HAP-1 (cell line): ENCODE measurements at regions not wholly inside any gene's neighbourhood (a gene's known extent, or its start where the extent isn't known, plus 50 kb on each side); places are given as distances from the start of the nearest gene placed in this dataset.
"Not testable (repeated sequence)": the region's sequence is repeated elsewhere in the genome, so short reads cannot be mapped to it uniquely, and the experiment has no call there.

ENCODE experiments used
- DNase-seq, 2 experiments: peaks; one replicate each; pipeline ENCODE4 v3.0.0-alpha.2; 2016 to 2020; ENCODE audit warnings: low spot score in 2 of 2
- H3K27me3 ChIP-seq: fragments of 250-450 bp; sonication (Bioruptor Pico); 2 replicates; pipeline ENCODE4 v1.5.1; 2020; ENCODE audit warnings: low read depth, mild to moderate bottlenecking, moderate library complexity
- H3K36me3 ChIP-seq: fragments of 250-450 bp; sonication (Bioruptor Pico); replicated peaks from 2 replicates; pipeline ENCODE4 v1.5.1; 2020; ENCODE audit warnings: mild to moderate bottlenecking
- H3K4me1 ChIP-seq: fragments of 250-450 bp; sonication (Bioruptor Pico); 2 replicates; pipeline ENCODE4 v1.5.1; 2020; ENCODE audit warnings: mild to moderate bottlenecking
- H3K4me3 ChIP-seq: fragments of 250-450 bp; sonication (Bioruptor Pico); 2 replicates; pipeline ENCODE4 v1.5.1; 2020; ENCODE audit warnings: mild to moderate bottlenecking, moderate library complexity
- H3K9me3 ChIP-seq: fragments of 250-450 bp; sonication (Bioruptor Pico); 2 replicates; pipeline ENCODE4 v1.5.1; 2020; ENCODE audit warnings: mild to moderate bottlenecking, moderate library complexity
- in situ Hi-C: fragments of 300-500 bp; cut with MboI; formaldehyde crosslinking; loops from 3 replicates; pipeline ENCODE4 v1.14.3; 2020; ENCODE audit warnings: low sequenced_read_pairs, inconsistent platforms, mixed read lengths

GRCh38 chr11:119586181-119586580, 142.8 kb downstream of the NECTIN1 start:
- no peak overlapping the region for H3K4me3 ChIP-seq
- DNase-seq = no peak
- H3K27me3 ChIP-seq = no peaks in the 10 kb centered on the region
- peaks cover 19% of the 10 kb centered on the region for H3K4me1 ChIP-seq
- H3K9me3 ChIP-seq = no peaks in the 10 kb centered on the region; the same call in 1 of the 2 replicates
- in situ Hi-C loops = no loop called here
- H3K36me3 ChIP-seq = no peaks in the 10 kb centered on the region

- H3K9me3 ChIP-seq = no peaks in the 10 kb centered on the region; the same call in 1 of the 2 replicates
- H3K27me3 ChIP-seq = no peaks in the 10 kb centered on the region
- DNase-seq = peak in 1 of 2 experiments; percentile 59
- H3K4me1 ChIP-seq = peaks cover 11% of the 10 kb centered on the region
- peak overlapping the region; percentile 30 for H3K4me3 ChIP-seq
- in situ Hi-C loops = no loop called here
- H3K36me3 ChIP-seq = no peaks in the 10 kb centered on the region
Observed at GRCh38 chr11:119585043-119585781, 143.8 kb downstream of the NECTIN1 start.

- H3K4me1 ChIP-seq = peaks cover 11% of the 10 kb centered on the region
- peak; percentile 72 to 86 for DNase-seq
- H3K27me3 ChIP-seq = no peaks in the 10 kb centered on the region
- no peaks in the 10 kb centered on the region for H3K36me3 ChIP-seq
- peak overlapping the region; percentile 30 for H3K4me3 ChIP-seq
- in situ Hi-C loops = no loop called here
- no peaks in the 10 kb centered on the region; the same call in 1 of the 2 replicates for H3K9me3 ChIP-seq
Observed at GRCh38 chr11:119584193-119585042, 144.6 kb downstream of the NECTIN1 start.

DNA sequence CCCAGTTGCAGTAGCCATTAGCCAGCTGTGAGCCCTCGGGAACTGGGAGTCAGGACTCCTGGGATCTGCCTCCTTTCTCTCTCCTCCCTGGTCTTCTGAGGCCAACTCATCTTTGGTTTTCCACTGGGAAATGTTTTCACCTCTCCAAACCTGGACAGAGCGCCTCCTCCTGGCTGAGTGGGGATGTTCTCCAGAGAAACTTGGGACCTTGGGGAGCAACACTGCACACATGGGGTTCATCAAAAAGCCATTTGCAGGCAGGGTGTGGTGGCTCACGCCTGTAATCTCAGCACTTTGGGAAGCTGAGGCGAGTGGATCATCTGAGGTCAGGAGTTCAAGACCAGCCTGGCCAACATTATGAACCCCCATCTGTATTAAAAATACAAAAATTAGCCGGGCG, 145.4 kb downstream of the NECTIN1 start:
- in situ Hi-C loops = no loop called here
- H3K4me1 ChIP-seq = peaks cover 14% of the 10 kb centered on the region
- DNase-seq = no peak
- H3K36me3 ChIP-seq = no peaks in the 10 kb centered on the region
- H3K9me3 ChIP-seq = no peaks in the 10 kb centered on the region; the same call in 1 of the 2 replicates
- no peak overlapping the region for H3K4me3 ChIP-seq
- H3K27me3 ChIP-seq = no peaks in the 10 kb centered on the region

DNA sequence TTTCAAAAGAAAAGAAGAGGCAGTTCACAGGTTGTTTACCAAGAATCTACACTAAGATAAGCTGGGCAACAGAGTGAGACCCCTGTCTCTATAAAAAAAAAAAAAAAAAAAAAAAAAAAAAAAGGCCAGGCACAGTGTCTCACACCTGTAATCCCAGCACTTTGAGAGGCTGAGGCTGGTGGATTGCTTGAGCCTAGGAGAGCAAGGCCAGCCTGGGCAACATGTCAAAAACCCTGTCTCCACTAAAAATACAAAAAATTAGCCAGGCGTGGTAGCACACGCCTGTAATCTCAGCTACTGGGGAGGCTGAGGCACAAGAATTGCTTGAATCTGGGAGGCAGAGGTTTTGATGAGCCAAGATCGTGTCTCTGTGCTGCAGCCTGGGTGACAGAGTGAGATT, 147.6 kb downstream of the NECTIN1 start:
- H3K4me3 ChIP-seq, H3K9me3 ChIP-seq, H3K36me3 ChIP-seq, in situ Hi-C loops, DNase-seq, H3K27me3 ChIP-seq: not testable (repeated sequence)
- H3K4me1 ChIP-seq = peaks cover 19% of the 10 kb centered on the region

- H3K4me1 ChIP-seq = peaks cover 19% of the 10 kb centered on the region
- no peak overlapping the region for H3K4me3 ChIP-seq
- no peak for DNase-seq
- no peaks in the 10 kb centered on the region for H3K36me3 ChIP-seq
- in situ Hi-C loops = no loop called here
- no peaks in the 10 kb centered on the region; the same call in 1 of the 2 replicates for H3K9me3 ChIP-seq
- H3K27me3 ChIP-seq = no peaks in the 10 kb centered on the region
Observed at GRCh38 chr11:119580751-119581150, 148.2 kb downstream of the NECTIN1 start.

DNA sequence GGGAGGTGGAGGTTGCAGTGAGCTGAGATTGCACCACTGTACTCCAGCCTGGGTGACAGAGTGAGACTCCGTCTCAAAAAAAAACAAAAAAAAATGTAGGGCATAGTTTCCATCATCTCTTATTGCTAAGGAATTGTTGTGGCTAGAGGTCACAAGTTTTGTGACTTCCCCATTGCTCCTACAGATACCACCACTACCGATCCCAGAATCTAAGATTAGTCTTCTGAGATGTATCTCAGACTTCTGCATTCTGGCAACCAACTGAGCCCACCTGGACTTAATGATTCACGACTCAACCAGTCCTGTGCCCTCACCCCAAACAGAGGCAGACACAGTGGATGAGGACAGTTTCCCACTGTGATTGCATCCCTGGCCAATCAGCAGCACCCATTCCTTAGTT, 148.9 kb downstream of the NECTIN1 start:
- Histone ChIP-seq H3K4me1 (peaks cover 17% of the 10 kb centered on the region), H3K27me3 (no peaks in the 10 kb centered on the region), H3K9me3 (no peaks in the 10 kb centered on the region; the same call in 1 of the 2 replicates), H3K36me3 (no peaks in the 10 kb centered on the region), H3K4me3 (no peak overlapping the region)
- in situ Hi-C loops = no loop called here
- no peak for DNase-seq

DNA sequence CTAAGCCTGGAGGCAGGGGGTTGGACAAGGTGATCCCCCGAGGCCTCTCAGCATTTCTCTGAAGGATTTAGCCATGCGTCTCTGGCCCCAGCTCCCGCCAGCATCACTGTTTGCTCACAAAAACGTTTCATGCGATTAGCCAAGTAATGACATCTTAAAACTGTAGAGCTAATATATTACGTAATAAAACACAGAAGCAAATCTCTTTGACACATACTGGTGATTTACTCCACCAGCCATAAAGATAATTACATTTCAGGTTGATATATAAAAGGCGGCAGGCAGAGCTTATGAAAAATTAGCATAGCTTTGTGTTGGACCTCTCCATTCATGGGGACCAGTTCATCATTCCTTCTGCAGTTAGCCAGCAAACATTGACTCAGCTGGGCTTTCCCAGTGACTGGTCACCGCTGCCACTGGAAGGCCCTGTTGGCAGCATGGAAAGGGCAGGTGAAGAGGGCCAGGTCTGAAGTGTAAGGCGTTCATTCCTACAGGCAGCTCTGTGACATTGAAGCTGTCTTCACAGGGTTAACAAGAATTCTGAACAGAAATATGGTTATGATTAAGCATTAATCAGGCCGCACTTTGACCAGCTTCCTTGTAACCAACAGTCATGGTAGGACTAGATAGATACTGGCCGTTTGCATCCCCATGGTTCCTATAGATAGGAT, 150.3 kb downstream of the NECTIN1 start:
- H3K9me3 ChIP-seq = no peaks in the 10 kb centered on the region; the same call in 1 of the 2 replicates
- no peaks in the 10 kb centered on the region for H3K36me3 ChIP-seq
- H3K4me1 ChIP-seq = peaks cover 7% of the 10 kb centered on the region
- in situ Hi-C loops = no loop called here
- no peaks in the 10 kb centered on the region for H3K27me3 ChIP-seq
- H3K4me3 ChIP-seq = no peak overlapping the region
- DNase-seq = peak; percentile 48 to 56

DNA sequence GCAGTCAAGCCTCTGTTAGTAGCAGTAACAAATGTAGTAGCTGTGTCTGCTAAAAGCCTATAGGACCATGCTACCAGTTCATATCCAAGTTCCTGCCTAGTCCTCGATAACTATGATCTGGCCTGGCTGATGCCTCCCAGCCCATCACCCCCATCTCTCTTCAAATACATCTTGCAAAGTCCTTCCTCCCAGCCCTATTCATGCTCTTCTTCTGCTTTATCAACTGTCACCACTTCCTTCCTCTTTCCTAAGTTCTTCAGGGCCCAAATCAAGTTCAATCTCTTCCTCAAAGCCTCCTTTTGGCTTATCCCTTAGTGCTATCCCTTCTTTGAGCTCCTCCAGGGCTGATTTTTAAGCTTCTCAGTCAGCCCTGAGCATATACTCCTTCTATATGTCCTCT, 150.9 kb upstream of the THY1 start:
- H3K4me1 ChIP-seq = peaks cover 7% of the 10 kb centered on the region
- H3K9me3 ChIP-seq = no peaks in the 10 kb centered on the region
- no peak for DNase-seq
- H3K27me3 ChIP-seq = no peaks in the 10 kb centered on the region
- in situ Hi-C loops = no loop called here
- H3K4me3 ChIP-seq = no peak overlapping the region
- no peaks in the 10 kb centered on the region for H3K36me3 ChIP-seq

DNA sequence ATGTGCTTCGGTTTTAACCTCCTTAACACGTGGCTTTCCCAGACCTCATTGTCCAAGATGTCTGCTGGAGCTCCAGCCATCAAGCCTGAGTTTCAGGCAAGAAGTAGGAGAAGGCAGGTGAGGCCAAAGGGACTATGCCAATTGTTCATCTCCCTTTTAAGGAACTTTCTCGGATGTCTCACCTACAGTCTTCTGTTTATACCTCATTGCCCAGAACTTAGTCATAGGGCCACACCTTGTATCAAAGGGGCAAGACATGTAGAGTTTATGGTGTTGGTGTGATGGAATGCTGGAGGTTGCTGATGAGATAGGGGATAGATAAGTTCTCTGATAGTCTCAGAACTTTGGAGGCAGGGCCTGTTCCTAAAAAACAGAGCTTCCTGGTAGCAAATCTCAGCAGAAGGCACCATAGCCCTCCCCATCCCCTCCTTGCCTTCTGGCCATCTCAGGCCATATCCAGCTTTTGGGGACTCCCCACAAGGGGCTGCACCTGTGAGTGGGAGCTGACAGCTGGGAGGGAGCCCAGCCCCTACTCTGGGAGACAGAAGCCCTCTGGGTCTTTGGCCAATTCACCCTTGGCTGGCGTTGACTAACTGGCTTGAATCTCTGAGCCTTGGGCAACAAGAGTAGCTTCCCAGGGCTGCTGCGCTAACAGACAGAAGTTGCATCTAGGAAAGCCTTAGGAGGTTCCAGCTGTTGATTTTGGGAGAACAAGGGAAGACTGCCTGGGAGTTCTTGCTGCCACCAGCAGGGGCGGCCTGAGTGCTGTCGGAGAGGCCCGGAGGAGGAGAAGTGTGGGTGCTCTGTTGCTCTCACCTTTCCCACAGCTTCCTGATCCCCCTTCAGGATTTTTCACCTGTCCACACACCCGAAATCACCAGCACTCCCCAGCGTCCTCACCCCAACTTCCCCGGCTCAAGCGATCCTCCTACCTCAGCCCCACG, 149.8 kb upstream of the THY1 start:
- no peak for DNase-seq
- Histone ChIP-seq H3K4me3 (no peak overlapping the region), H3K9me3 (no peaks in the 10 kb centered on the region), H3K4me1 (peaks cover 10% of the 10 kb centered on the region), H3K36me3 (no peaks in the 10 kb centered on the region), H3K27me3 (no peaks in the 10 kb centered on the region)
- in situ Hi-C loops = no loop called here

GRCh38 chr11:119571311-119571710, 148.3 kb upstream of the THY1 start:
- H3K9me3 ChIP-seq = no peaks in the 10 kb centered on the region
- H3K27me3 ChIP-seq = no peaks in the 10 kb centered on the region
- no peaks in the 10 kb centered on the region for H3K36me3 ChIP-seq
- in situ Hi-C loops = no loop called here
- peaks cover 12% of the 10 kb centered on the region for H3K4me1 ChIP-seq
- DNase-seq = no peak
- H3K4me3 ChIP-seq = no peak overlapping the region

GRCh38 chr11:119567688-119568582, 145.0 kb upstream of the THY1 start:
- peak; percentile 67 to 78 for DNase-seq

More at GRCh38 chr11:119567688-119568582, 145.0 kb upstream of the THY1 start:
- no peaks in the 10 kb centered on the region for H3K36me3 ChIP-seq
- no peak overlapping the region for H3K4me3 ChIP-seq
- peaks cover 12% of the 10 kb centered on the region for H3K4me1 ChIP-seq
- H3K27me3 ChIP-seq = peaks cover 3% of the 10 kb centered on the region
- in situ Hi-C loops = no loop called here
- peaks cover 4% of the 10 kb centered on the region; the same call in 1 of the 2 replicates for H3K9me3 ChIP-seq
